Pancreas (tissue), 10 donors: ENCODE measurements at regions not wholly inside any gene's neighbourhood (a gene's known extent, or its start where the extent isn't known, plus 50 kb on each side); places are given as distances from the start of the nearest gene placed in this dataset.

ENCODE experiments used
- ATAC-seq, 4 donors: fragments of 200-7000 bp; cut with Tn5 transposase; one replicate each; pipeline versions ENCODE4 v1.8.0 to v1.9.1; 2020; ENCODE audit warnings: mild to moderate bottlenecking in 4 of 4, moderate library complexity in 4 of 4
- DNase-seq, 6 donors: peaks; one replicate each; pipeline ENCODE4 v3.0.0-alpha.2; 2020
- FAIRE-seq: peaks from 2 replicates; lab custom pipeline; 2012; peaks lifted over from hg19 to GRCh38; lab: Jason Lieb, UNC
- H3K27ac ChIP-seq, 4 donors: fragments of 200-600 bp; sonication (generic); 1 replicate in 3 of 4; 2 replicates in 1 of 4; pipeline versions ENCODE4 v1.5.0 to v1.8.0; 2020
- H3K27me3 ChIP-seq, 4 donors: fragments of 200-600 bp; one replicate each; pipeline ENCODE4 v1.8.0; 2021
- H3K36me3 ChIP-seq, 3 donors: fragments of 200-600 bp; sonication (generic) in 1 of 3; one replicate each; pipeline versions ENCODE4 v1.5.0 to v1.8.0; 2020 to 2021
- H3K4me1 ChIP-seq, 3 donors: fragments of 200-600 bp; one replicate each; pipeline ENCODE4 v1.8.0; 2021
- H3K4me3 ChIP-seq, 4 donors: fragments of 200-600 bp; sonication (generic) in 2 of 4; one replicate each; pipeline versions ENCODE4 v1.5.0 to v1.8.0; 2020 to 2021
- H3K9me3 ChIP-seq, 4 donors: fragments of 200-600 bp; one replicate each; pipeline ENCODE4 v1.8.0; 2021
- CTCF ChIP-seq, 4 donors: fragments of 200-600 bp; sonication (generic) in 3 of 4; IDR thresholded peaks; one replicate each; pipeline versions ENCODE4 v1.5.0 to v1.8.0; 2021; ENCODE audit warnings: antibody characterized with exemption in 4 of 4
- WGBS, 2 donors: extraction: QIAGEN DNeasy Blood & Tissue Kit; methylation state at CpG; one replicate each; pipeline ENCODE4 v1.1.7; 2013; 5-methylcytosine and 5-hydroxymethylcytosine counted together
- intact Hi-C, 3 donors: fragments of 100-400 bp; cut with DNase I; formaldehyde crosslinking; loops; one replicate each; pipeline versions ENCODE4 v1.11.1 to v1.14.2; 2022
- donor health status: healthy with polysubstance abuse.
- donor health status: DM: no; HTN: no; CAD: no; lungs with moderate emphysema.
- donor health status: DM: no; HTN: no; CAD: no.
- donor health status: control.
- donor health status: control.
- donor health status: Bipolar disorder and iron deficiency.
- donor health status: DM: yes; HTN: yes; CAD: no.
- donor health status: DM: no; HTN: no; CAD: no.
- donor health status: DM: no; HTN: no; CAD: no.
- donor health status: DM: yes; HTN: yes; CAD: no.

- H3K36me3 ChIP-seq, result no peaks in the 10 kb centered on the region
- 84 to 91% methylated on average over 4 of the region's 4 CpGs for WGBS, 2 donors
- no peak overlapping the region for H3K27ac ChIP-seq
- no peak for DNase-seq
- intact Hi-C loops, result no loop called here
- H3K4me1 ChIP-seq, result no peaks in the 10 kb centered on the region
- TF ChIP-seq CTCF (IDR thresholded peaks at IDR 0.05), result no peak
- FAIRE-seq, result no peak
- H3K27me3 ChIP-seq, result no peaks in the 10 kb centered on the region
- no peak overlapping the region for H3K4me3 ChIP-seq
- ATAC-seq, result no peak
- no peaks in the 10 kb centered on the region for H3K9me3 ChIP-seq
These were observed 503.9 kb downstream of the TBC1D22A start for GRCh38 chr22:47266329-47266728.

- Histone ChIP-seq H3K27ac (no peak overlapping the region), H3K27me3 (no peaks in the 10 kb centered on the region), H3K4me1 (no peaks in the 10 kb centered on the region), H3K4me3 (no peak overlapping the region), H3K9me3 (no peaks in the 10 kb centered on the region), H3K36me3 (no peaks in the 10 kb centered on the region)
- intact Hi-C loops, result no loop called here
- ATAC-seq, result no peak
- TF ChIP-seq CTCF (IDR thresholded peaks at IDR 0.05), result no peak
- WGBS, 2 donors, result 52 to 77% methylated on average over 5 of the region's 5 CpGs
- no peak for DNase-seq
- no peak for FAIRE-seq
These were observed 498.1 kb downstream of the TBC1D22A start for GRCh38 chr22:47260551-47260950.

- H3K27me3 ChIP-seq, result no peaks in the 10 kb centered on the region
- TF ChIP-seq CTCF (IDR thresholded peaks at IDR 0.05), result no peak
- intact Hi-C loops, result no loop called here
- no peaks in the 10 kb centered on the region for H3K9me3 ChIP-seq
- no peak overlapping the region for H3K4me3 ChIP-seq
- 75 to 77% methylated on average over 5 of the region's 5 CpGs for WGBS, 2 donors
- DNase-seq (no peak), ATAC-seq (no peak), FAIRE-seq (no peak)
- H3K36me3 ChIP-seq, result no peaks in the 10 kb centered on the region
- H3K4me1 ChIP-seq, result no peaks in the 10 kb centered on the region
- H3K27ac ChIP-seq, result no peak overlapping the region
These were observed 497.5 kb downstream of the TBC1D22A start for GRCh38 chr22:47259990-47260389.

- H3K27ac ChIP-seq, result no peak overlapping the region
- DNase-seq (no peak), ATAC-seq (no peak), FAIRE-seq (no peak)
- H3K36me3 ChIP-seq, result no peaks in the 10 kb centered on the region
- H3K9me3 ChIP-seq, result no peaks in the 10 kb centered on the region
- TF ChIP-seq CTCF (IDR thresholded peaks at IDR 0.05), result no peak
- H3K4me1 ChIP-seq, result no peaks in the 10 kb centered on the region
- no peak overlapping the region for H3K4me3 ChIP-seq
- no peaks in the 10 kb centered on the region for H3K27me3 ChIP-seq
- intact Hi-C loops, result no loop called here
- WGBS, 2 donors, result 67 to 75% methylated on average over 6 of the region's 6 CpGs
These were observed 496.6 kb downstream of the TBC1D22A start for GRCh38 chr22:47259049-47259448.

- intact Hi-C loops, result no loop called here
- Histone ChIP-seq H3K36me3 (no peaks in the 10 kb centered on the region), H3K27ac (no peak overlapping the region), H3K4me1 (no peaks in the 10 kb centered on the region), H3K27me3 (no peaks in the 10 kb centered on the region), H3K4me3 (no peak overlapping the region), H3K9me3 (no peaks in the 10 kb centered on the region)
- FAIRE-seq, result no peak
- DNase-seq, result no peak
- 55 to 67% methylated on average over 11 of the region's 11 CpGs for WGBS, 2 donors
- TF ChIP-seq CTCF (IDR thresholded peaks at IDR 0.05), result no peak
- ATAC-seq, result no peak
These were observed 495.5 kb downstream of the TBC1D22A start for GRCh38 chr22:47257976-47258375.
